H1 (cell line): ENCODE measurements at regions not wholly inside any gene's neighbourhood (a gene's known extent, or its start where the extent isn't known, plus 50 kb on each side); places are given as distances from the start of the nearest gene placed in this dataset.

Experiments
- CTCF ChIA-PET: fragments of 300-600 bp; sonication (Branson Sonifier 250); formaldehyde crosslinking; loops from one replicate; lab custom pipeline; 2021; ENCODE audit not compliant: partially characterized antibody; lab: Charles Lee
- POLR2A ChIA-PET: fragments of 300-600 bp; sonication (Branson Sonifier 250); formaldehyde crosslinking; loops from one replicate; lab custom pipeline; 2021; ENCODE audit warnings: inconsistent platforms; ENCODE audit not compliant: partially characterized antibody; lab: Charles Lee
- DNase-seq, 2 experiments: peaks; one replicate each; pipeline versions ENCODE4 v3.0.0 to v3.0.0-alpha.2; 2010 to 2022; ENCODE audit warnings: low spot score in 2 of 2, low read depth in 1 of 2, mixed read lengths in 1 of 2
- FAIRE-seq: peaks from 2 replicates; lab custom pipeline; 2011; peaks lifted over from hg19 to GRCh38; lab: Jason Lieb, UNC
- H2AFZ ChIP-seq: 2 replicates; pipeline ENCODE4 v1.8.1; 2012; ENCODE audit warnings: low read length, inconsistent platforms
- H2AK5ac ChIP-seq: 2 replicates; pipeline ENCODE4 v1.6.1; 2013; ENCODE audit warnings: low read depth, low read length
- H2BK120ac ChIP-seq: replicated peaks from 2 replicates; pipeline ENCODE3; 2013; ENCODE audit warnings: low read depth, low read length, inconsistent platforms
- H2BK12ac ChIP-seq: 2 replicates; pipeline ENCODE4 v1.6.1; 2013; ENCODE audit warnings: low read depth, low read length
- H2BK15ac ChIP-seq: 2 replicates; pipeline ENCODE4 v1.6.1; 2013; ENCODE audit warnings: low read length
- H2BK20ac ChIP-seq: 2 replicates; pipeline ENCODE4 v1.6.1; 2013; ENCODE audit warnings: low read length
- H2BK5ac ChIP-seq: 2 replicates; pipeline ENCODE4 v1.6.1; 2013; ENCODE audit warnings: low read depth, low read length
- H3K14ac ChIP-seq: 2 replicates; pipeline ENCODE4 v1.6.1; 2013; ENCODE audit warnings: inconsistent platforms; ENCODE audit not compliant: insufficient read length
- H3K18ac ChIP-seq: 2 replicates; pipeline ENCODE4 v1.6.1; 2013; ENCODE audit warnings: low read length; ENCODE audit errors: extremely low read depth
- H3K23ac ChIP-seq: 2 replicates; pipeline ENCODE4 v1.6.1; 2013; ENCODE audit warnings: inconsistent platforms; ENCODE audit not compliant: insufficient read length
- H3K23me2 ChIP-seq: 2 replicates; pipeline ENCODE4 v1.6.1; 2013; ENCODE audit warnings: low read depth, low read length
- H3K27ac ChIP-seq: 2 replicates; pipeline ENCODE4 v1.6.1; 2011; ENCODE audit warnings: low read depth, low read length, inconsistent platforms
- H3K27me3 ChIP-seq, 4 experiments: replicated peaks in 1 of 4; 1 replicate in 1 of 4; 2 replicates in 3 of 4; pipeline versions ENCODE4 v1.6.1 to v1.8.1; 2011 to 2013; ENCODE audit warnings: low read length in 3 of 4, mild to moderate bottlenecking in 3 of 4, inconsistent platforms in 2 of 4, mixed read lengths in 2 of 4, moderate library complexity in 1 of 4; ENCODE audit not compliant: control insufficient read depth in 3 of 4, insufficient read depth in 3 of 4; ENCODE audit errors: extremely low read depth in 1 of 4
- H3K36me3 ChIP-seq, 4 experiments: 2 replicates each; pipeline versions ENCODE4 v1.6.1 to v1.8.1; 2011 to 2013; ENCODE audit warnings: mild to moderate bottlenecking in 4 of 4, low read length in 3 of 4, moderate library complexity in 2 of 4, control low read depth in 1 of 4, inconsistent platforms in 1 of 4; ENCODE audit not compliant: insufficient read depth in 4 of 4, control insufficient read depth in 2 of 4
- H3K4ac ChIP-seq: replicated peaks from 2 replicates; pipeline ENCODE3; 2013; ENCODE audit warnings: low read length, low read depth, mixed read lengths, inconsistent platforms; ENCODE audit not compliant: insufficient read length
- H3K4me1 ChIP-seq, 4 experiments: replicated peaks in 1 of 4; 1 replicate in 1 of 4; 2 replicates in 3 of 4; pipeline versions ENCODE4 v1.6.1 to v1.8.1; 2011 to 2013; ENCODE audit warnings: low read length in 3 of 4, inconsistent platforms in 2 of 4, mixed read lengths in 1 of 4; ENCODE audit not compliant: insufficient read depth in 4 of 4, control insufficient read depth in 3 of 4
- H3K4me2 ChIP-seq, 2 experiments: 2 replicates each; pipeline versions ENCODE4 v1.6.1 to v1.8.1; 2011 to 2013; ENCODE audit warnings: low read depth in 2 of 2, low read length in 2 of 2, control low read depth in 1 of 2, inconsistent platforms in 1 of 2, mild to moderate bottlenecking in 1 of 2; ENCODE audit not compliant: insufficient read depth in 1 of 2
- H3K4me3 ChIP-seq, 4 experiments: fragments of 200-600, 300-600 bp in 1 of 4; sonication (generic), shearing (Covaris generic), sonication (Bioruptor Twin) in 1 of 4; 2 replicates each; pipeline versions ENCODE4 v1.5.1 to v1.8.1; 2011 to 2016; ENCODE audit warnings: low read length in 4 of 4, low read depth in 3 of 4, control low read depth in 2 of 4, inconsistent platforms in 2 of 4, mild to moderate bottlenecking in 2 of 4, mixed read lengths in 1 of 4, moderate library complexity in 1 of 4; ENCODE audit not compliant: insufficient read depth in 2 of 4; ENCODE audit errors: extremely low read depth in 1 of 4
- H3K56ac ChIP-seq: replicated peaks from 2 replicates; pipeline ENCODE3; 2013; ENCODE audit warnings: low read depth, mild to moderate bottlenecking, mixed read lengths, low read length, inconsistent platforms; ENCODE audit not compliant: insufficient read length
- H3K79me1 ChIP-seq: 2 replicates; pipeline ENCODE4 v1.6.1; 2013; ENCODE audit warnings: low read depth, low read length, control low read depth
- H3K79me2 ChIP-seq, 2 experiments: 2 replicates each; pipeline versions ENCODE4 v1.6.1 to v1.8.1; 2012 to 2013; ENCODE audit warnings: low read length in 2 of 2, mild to moderate bottlenecking in 2 of 2, inconsistent platforms in 1 of 2; ENCODE audit not compliant: insufficient read depth in 2 of 2, control insufficient read depth in 1 of 2
- H3K9ac ChIP-seq, 4 experiments: replicated peaks in 1 of 4; 1 replicate in 1 of 4; 2 replicates in 3 of 4; pipeline versions ENCODE4 v1.6.1 to v1.8.1; 2011 to 2013; ENCODE audit warnings: low read depth in 3 of 4, low read length in 3 of 4, control low read depth in 2 of 4, mild to moderate bottlenecking in 2 of 4, moderate library complexity in 2 of 4, inconsistent platforms in 1 of 4; ENCODE audit errors: extremely low read depth in 1 of 4
- H3K9me3 ChIP-seq, 2 experiments: 2 replicates each; pipeline versions ENCODE4 v1.6.1 to v1.8.1; 2012 to 2013; ENCODE audit warnings: mild to moderate bottlenecking in 2 of 2, moderate library complexity in 2 of 2, control low read depth in 1 of 2, inconsistent platforms in 1 of 2, low read depth in 1 of 2, low read length in 1 of 2, mixed read lengths in 1 of 2; ENCODE audit not compliant: insufficient read depth in 2 of 2
- H4K20me1 ChIP-seq, 2 experiments: replicated peaks in 1 of 2; 2 replicates each; pipeline versions ENCODE3 to v1.8.1; 2011 to 2013; ENCODE audit warnings: inconsistent platforms in 2 of 2, low read length in 2 of 2, mild to moderate bottlenecking in 1 of 2; ENCODE audit not compliant: insufficient read depth in 2 of 2, control insufficient read depth in 1 of 2
- H4K5ac ChIP-seq: 2 replicates; pipeline ENCODE4 v1.6.1; 2013; ENCODE audit warnings: low read length, low read depth, mixed read lengths, inconsistent platforms; ENCODE audit not compliant: insufficient read length
- H4K8ac ChIP-seq: 2 replicates; pipeline ENCODE4 v1.8.0; 2013; ENCODE audit warnings: mild to moderate bottlenecking, moderate library complexity, low read length, inconsistent platforms; ENCODE audit not compliant: insufficient read depth; ENCODE audit errors: extremely low read depth
- H4K91ac ChIP-seq: replicated peaks from 2 replicates; pipeline ENCODE3; 2013; ENCODE audit warnings: low read length, mixed read lengths, inconsistent platforms; ENCODE audit not compliant: insufficient read length
- ATF2 ChIP-seq: IDR thresholded peaks from 2 replicates; pipeline ENCODE4 v1.6.1; 2012; ENCODE audit warnings: low read length, inconsistent platforms
- CHD1 ChIP-seq: IDR thresholded peaks from 2 replicates; pipeline ENCODE4 v1.6.1; 2012; ENCODE audit warnings: low read depth, low read length, improper control_type of control experiment
- HDAC6 ChIP-seq: IDR thresholded peaks from one replicate; pipeline ENCODE4 v1.7.1; 2012; ENCODE audit warnings: low read depth, mild to moderate bottlenecking, inconsistent platforms, low read length, moderate library complexity
- JUN ChIP-seq: IDR thresholded peaks from 2 replicates; pipeline ENCODE4 v1.6.1; 2011; ENCODE audit warnings: low read depth, mild to moderate bottlenecking, improper control_type of control experiment, low read length
- KDM1A ChIP-seq: fragments of 200-600, 300-600 bp; sonication (generic); IDR thresholded peaks from 2 replicates; pipeline ENCODE4 v1.7.1; 2016; ENCODE audit warnings: mild to moderate bottlenecking, low read length, borderline replicate concordance
- POLR2AphosphoS5 ChIP-seq: IDR thresholded peaks from 2 replicates; pipeline ENCODE4 v1.6.1; 2011; ENCODE audit warnings: low read depth, low read length
- TCF12 ChIP-seq: IDR thresholded peaks from 2 replicates; pipeline ENCODE4 v1.6.1; 2011; ENCODE audit warnings: low read depth, mild to moderate bottlenecking, low read length
- ZNF274 ChIP-seq: IDR thresholded peaks from 2 replicates; pipeline ENCODE4 v1.7.0; 2012; ENCODE audit warnings: low read length, borderline replicate concordance; ENCODE audit errors: extremely low read depth
- WGBS, 2 experiments: shearing (Covaris generic) in 1 of 2; methylation state at CpG; one replicate each; pipeline versions ENCODE4 v1.1.6 to v1.1.7; 2013 to 2015; ENCODE audit warnings: low lambda C conversion rate in 2 of 2, mixed read lengths in 2 of 2, inconsistent platforms in 1 of 2, low coverage in 1 of 2, missing lambda C conversion rate in 1 of 2; ENCODE audit not compliant: insufficient replicate concordance in 2 of 2, insufficient coverage in 1 of 2, insufficient read length in 1 of 2; ENCODE audit errors: extremely low coverage in 1 of 2, missing lambda C conversion rate in 1 of 2; 5-methylcytosine and 5-hydroxymethylcytosine counted together

DNA sequence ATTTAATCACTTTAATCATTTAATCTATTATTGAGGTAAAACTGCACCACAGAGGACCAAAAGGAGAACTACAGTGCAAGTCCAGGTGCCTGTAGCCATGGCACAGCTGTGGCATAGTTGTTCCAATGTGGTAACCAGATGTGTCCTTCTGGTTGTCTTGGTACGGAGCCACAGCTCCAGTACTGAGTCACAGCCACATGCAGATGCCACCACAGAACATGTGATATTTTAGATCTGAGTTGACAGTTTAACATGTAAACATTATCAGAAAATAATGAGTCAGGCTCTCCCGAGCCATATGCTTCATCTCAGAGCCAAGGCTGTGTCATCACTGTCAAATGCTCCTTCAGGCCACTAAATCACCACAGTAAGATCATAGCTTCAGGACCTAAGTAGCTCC, 56.4 kb upstream of the RGS7 start:
- Histone ChIP-seq H3K79me1 (no peaks in the 10 kb centered on the region), H2AFZ (no peak overlapping the region), H3K23ac (no peak overlapping the region), H3K79me2 (no peaks in the 10 kb centered on the region), H3K27ac (no peak overlapping the region), H3K18ac (no peak overlapping the region), H2BK5ac (no peak overlapping the region), H3K56ac (no peak overlapping the region), H4K8ac (no peak overlapping the region), H3K4me1 (peaks cover 0 to 4% (median 0%) of the 10 kb centered on the region in 4 experiments; a peak in 1 of 7 replicates), H3K4me2 (no peak overlapping the region), H3K27me3 (no peaks in the 10 kb centered on the region), H3K9ac (no peak overlapping the region), H4K20me1 (no peaks in the 10 kb centered on the region), H4K5ac (no peak overlapping the region), H2AK5ac (no peak overlapping the region), H3K36me3 (no peaks in the 10 kb centered on the region), H3K9me3 (no peaks in the 10 kb centered on the region), H2BK120ac (no peak overlapping the region), H2BK15ac (no peak overlapping the region), H4K91ac (no peak overlapping the region), H3K4me3 (no peak overlapping the region), H2BK12ac (no peak overlapping the region), H3K23me2 (no peaks in the 10 kb centered on the region), H3K4ac (no peak overlapping the region), H2BK20ac (no peak overlapping the region), H3K14ac (peak overlapping the region; percentile 66)
- FAIRE-seq, result no peak
- no peak for DNase-seq
- 94% methylated on average over 2 of the region's 2 CpGs; no CpG with 5 or more reads in 1 of the 2 experiments for WGBS, 2 experiments
- TF ChIP-seq ZNF274, result no peak
- no peak for TF ChIP-seq ATF2
- TF ChIP-seq JUN, result no peak
- TF ChIP-seq CHD1, result no peak
- TF ChIP-seq KDM1A, result no peak
- no peak for TF ChIP-seq TCF12
- no peak for TF ChIP-seq POLR2AphosphoS5
- TF ChIP-seq HDAC6, result no peak
- CTCF ChIA-PET, result interaction anchor here (0.8 to 1.1 kb wide), 4 partner anchors 16 to 363 kb away, joined by 3 to 5 read pairs (median 3); no protein-coding TSS in a partner anchor
- POLR2A ChIA-PET, result no interaction called here
